ENCODE measurements at regions not wholly inside any gene's neighbourhood (a gene's known extent, or its start where the extent isn't known, plus 50 kb on each side); places are given as distances from the start of the nearest gene placed in this dataset.

GRCh38 chr12:88417531-88417930 lies 162.7 kb downstream of the KITLG start:
- DNase-seq, result no peak

- DNase-seq, result no peak
These were observed 161.3 kb downstream of the KITLG start for GRCh38 chr12:88418856-88419497.

- DNase-seq, result no peak
These were observed 160.5 kb downstream of the KITLG start for GRCh38 chr12:88419794-88420193.

DNA sequence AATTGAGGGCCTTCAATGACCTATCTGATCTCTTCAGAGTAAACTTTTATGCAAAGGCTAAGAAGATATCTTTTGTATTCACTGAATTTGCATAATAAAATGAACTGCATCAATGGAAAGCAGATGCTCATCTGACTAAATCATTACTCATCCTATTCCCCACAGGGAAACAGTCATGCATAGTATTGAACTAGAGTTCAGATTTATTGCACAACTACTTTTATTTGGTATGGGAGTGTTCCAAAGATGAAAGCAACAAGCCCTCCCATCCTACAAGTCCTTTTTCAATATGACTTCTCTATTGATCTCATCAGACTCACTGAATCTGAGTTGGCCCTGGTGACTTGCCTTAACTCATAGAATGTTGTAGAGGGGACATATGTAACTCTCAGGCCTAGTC lies 159.8 kb downstream of the KITLG start:
- no peak for DNase-seq

- DNase-seq, result no peak
These were observed 155.2 kb downstream of the KITLG start for GRCh38 chr12:88424791-88425730.

DNA sequence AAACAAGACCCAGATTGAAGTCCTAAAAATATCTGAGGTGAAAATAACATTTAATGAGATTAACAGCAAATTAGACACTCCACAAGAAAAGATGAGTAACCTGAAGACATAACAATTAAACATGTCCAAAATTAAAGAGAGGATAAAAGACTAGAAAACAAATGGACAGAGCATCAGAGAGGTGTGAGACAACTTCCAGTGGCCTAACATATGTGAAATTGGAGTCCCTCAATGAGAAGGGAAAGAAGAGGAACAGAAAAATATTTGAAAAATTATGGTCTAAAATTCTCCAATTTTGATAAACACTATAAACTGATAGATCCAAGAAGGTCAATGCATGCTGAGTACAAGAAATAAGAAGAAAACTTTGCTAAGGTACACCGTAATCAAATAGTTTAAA lies 151.9 kb downstream of the KITLG start:
- DNase-seq, result no peak

GRCh38 chr12:88431246-88431645 lies 149.0 kb downstream of the KITLG start:
- DNase-seq, result no peak

DNA sequence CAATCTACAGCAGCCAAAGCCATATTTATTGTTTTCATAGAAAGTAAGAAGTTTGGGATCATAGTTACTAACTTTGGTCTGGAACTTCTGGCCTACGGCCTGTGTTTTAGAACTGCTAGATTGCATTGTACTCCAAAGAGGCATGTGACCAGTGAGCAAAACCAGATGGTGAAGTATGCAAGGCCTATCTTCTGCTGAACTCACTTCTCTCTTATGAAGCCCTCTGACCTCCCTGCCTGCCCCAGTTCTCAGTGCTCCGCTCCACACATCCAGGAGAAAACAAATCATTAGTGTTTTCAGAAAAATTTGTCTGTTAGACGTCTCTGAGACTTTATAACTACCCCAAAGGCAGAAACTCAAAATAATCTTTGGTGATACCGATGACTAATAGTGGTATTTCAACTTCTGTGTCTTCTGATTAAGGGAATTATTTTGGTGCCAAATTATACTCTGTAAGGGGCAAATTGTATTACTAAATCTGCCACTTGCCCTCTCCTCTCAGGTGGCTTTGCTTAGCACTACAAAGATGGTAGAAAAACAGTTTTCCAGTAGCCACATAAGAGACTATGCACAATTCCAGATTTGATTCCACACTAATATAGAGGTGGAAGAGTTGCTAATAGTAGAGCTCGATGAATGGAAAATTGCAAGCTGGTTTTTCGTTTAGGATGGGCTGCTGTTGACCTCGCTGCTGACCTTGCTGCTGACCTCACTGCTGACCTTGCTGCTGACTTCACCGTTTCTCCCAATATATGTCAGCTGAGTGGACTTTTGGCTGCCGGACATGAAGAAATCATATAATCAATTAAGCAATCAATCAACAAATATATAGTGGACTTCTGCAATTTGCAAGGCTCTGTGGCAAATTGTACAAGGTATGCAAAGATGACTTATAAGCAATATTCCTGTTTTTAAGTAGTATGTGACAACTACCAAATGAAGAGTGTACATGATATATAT lies 147.5 kb downstream of the KITLG start:
- DNase-seq, result no peak

GRCh38 chr12:88433997-88434703 lies 146.1 kb downstream of the KITLG start:
- no peak for DNase-seq

- no peak for DNase-seq
These were observed 144.8 kb downstream of the KITLG start for GRCh38 chr12:88435334-88436076.

DNA sequence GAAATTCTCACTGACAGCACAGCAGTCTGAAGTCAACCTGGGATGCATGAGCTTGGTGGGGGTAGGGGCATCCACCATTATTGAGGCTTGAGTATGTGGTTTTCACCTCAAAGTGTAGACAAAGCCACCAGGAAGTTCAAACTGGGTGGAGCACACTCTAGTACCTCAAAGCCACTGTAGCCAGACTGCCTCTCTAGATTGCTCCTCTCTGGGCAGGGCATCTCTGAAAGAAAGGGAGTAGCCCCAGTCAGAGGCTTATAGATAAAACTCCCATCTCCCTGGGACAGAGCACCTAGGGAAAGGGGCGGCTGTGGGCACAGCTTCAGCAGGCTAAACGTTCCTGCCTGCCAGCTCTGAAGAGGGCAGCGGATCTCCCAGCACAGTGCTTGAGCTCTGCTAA lies 143.0 kb downstream of the KITLG start:
- DNase-seq, result no peak

All from renal pelvis (tissue), 1 donor.